ENCODE measurements at regions not wholly inside any gene's neighbourhood (a gene's known extent, or its start where the extent isn't known, plus 50 kb on each side); places are given as distances from the start of the nearest gene placed in this dataset.
"Not testable (repeated sequence)": the region's sequence is repeated elsewhere in the genome, so short reads cannot be mapped to it uniquely, and the experiment has no call there.

DNA sequence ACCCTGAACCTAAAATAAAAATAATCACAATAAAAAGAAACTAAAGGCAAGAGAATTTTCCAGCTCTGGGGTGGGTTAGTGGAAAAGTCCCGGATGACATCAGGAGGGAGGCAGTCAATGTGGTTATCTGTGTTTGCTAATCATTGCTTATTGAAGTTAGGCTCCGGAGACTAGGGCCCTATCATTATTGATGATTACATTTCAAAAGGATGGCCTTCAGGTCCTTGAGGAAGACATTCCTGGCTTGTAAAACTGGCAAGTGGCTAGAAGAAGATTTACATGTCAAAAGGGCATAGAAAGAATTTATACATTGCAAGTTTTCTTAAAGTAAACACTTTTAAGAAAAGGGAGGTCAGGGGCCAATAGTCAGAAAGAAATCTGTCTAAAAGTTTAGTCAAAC is 123.4 kb downstream of the POSTN start:
- DNase-seq (ENCODE audit: low spot score) = no peak

DNA sequence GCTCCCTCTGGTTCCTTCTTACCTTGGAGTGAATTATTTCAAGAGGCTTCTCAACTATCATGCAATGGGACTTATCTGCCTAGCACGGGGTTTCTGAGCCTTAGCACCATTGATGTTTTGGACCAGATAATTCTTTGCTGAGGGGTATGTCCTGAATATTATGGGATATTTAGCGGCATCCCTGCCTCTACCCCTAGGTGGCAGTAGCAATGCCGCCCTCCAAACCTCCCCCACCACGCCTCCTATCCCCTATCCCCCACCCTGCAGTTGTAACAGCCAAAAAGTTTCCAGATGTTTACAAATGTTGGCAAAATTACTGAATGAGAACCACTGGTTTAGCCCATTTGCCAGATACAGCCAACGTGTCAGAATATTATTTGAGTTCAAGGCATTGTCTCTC is 125.5 kb downstream of the POSTN start:
- DNase-seq (ENCODE audit: low spot score) = no peak

DNA sequence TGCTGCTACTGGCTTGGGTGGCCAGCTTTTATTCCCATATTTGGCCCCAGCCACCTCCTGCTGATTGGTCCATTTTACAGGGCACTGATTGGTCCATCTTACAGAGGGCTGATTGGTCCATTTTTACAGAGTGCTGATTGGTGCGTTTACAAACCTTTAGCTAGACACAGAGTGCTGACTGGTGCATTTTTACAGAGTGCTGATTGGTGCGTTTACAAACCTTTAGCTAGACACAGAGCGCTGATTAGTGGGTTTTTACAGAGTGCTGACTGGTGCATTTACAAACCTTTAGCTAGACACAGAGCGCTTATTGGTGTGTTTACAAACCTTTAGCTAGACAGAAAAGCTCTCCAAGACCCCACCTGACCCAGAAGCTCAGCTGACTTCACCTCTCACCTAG is 126.3 kb downstream of the POSTN start:
- DNase-seq (ENCODE audit: low spot score) = not testable (repeated sequence)

DNA sequence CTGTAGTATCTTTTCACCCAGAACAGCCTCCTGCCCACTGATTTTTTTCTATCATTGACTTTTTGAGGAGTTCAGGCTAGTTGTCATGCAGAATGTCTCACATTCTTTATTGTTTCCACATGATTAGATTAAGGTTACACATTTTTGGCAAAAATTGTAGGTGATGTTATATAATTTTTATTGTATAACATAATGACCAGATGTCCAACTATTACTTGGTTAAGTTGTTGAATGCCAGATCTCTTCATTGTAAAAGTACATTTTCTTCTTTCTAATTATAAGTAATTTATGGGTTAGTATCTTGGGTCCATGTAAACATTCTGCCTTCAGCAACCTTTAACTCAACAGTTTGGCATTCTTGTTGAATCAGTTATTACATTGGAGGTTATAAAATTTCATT is 138.4 kb downstream of the POSTN start:
- no peak for DNase-seq (ENCODE audit: low spot score)

DNA sequence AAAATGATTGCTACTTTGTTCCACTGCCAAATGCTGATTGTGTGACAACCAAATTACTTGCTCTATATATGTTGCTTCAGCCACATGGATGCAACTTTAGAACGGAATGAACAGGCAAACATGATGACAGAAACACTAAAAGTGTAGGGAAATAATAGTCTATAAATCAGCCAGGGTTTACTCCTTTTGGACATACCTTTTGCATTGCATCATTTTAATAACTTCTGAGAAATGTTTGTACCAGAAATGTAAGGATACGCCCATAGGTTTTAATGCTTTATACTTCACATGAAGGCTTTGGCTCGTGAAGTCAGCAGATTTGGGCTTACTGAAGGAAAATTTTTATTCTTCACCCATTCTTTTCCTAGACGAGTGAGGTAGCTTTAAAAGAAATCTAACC is 141.0 kb downstream of the POSTN start:
- no peak for DNase-seq (ENCODE audit: low spot score)

DNA sequence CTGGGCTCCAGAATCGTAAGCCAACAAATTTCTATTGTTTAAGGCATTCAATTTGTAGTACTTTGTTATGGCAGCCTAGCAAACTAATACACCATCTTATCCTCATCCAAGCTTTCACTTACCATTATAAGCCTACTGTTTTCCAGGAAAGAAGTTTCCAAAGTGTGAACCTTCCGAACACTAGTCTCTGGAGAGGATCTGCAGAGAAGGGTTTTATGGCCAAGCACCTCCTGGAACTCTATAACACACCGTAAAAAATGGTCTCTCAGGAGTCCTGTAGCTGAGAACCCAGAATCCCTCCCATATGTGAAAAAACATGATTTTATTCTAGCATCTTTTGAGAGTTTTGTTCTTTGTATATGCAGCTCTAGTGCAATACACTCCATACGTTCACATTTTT is 142.1 kb downstream of the POSTN start:
- DNase-seq (ENCODE audit: low spot score) = no peak

DNA sequence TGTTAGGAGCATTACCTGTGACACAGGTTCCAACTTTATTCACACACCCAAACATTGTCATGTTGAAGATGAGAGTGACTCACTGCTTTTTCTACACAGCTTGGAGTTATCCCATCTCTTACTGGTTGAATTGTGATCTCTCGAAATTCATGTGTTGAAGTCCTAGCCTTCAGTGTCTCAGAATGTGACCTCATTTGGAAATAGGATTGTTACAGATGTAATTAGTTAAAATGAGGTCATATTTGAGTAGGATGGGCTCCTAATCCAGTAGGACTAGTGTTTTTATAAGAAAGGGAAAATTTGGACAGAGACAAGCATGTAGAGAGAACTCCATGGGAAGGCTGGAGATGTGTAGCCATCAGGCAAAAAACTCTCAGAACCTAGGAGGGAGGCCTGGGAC is 142.5 kb downstream of the POSTN start:
- no peak for DNase-seq (ENCODE audit: low spot score)

DNA sequence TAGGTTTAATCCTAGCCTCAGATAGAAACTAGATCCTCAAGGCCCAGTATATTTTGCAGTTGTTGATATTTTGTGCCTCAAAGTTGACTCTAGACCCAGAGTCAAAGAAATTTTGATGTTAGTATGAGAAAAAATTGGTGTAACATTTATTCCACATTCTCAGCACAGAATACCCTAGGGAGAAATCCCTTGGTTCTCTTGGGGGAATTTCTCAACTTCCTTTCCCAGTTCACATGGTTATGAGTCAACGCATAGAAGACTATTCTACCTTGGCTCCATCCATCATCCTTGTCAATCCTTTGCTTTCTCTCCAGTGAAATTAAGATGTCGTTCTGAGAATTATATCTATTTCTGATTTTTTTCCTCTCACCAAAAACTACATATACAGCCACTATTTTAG is 145.3 kb downstream of the POSTN start:
- no peak for DNase-seq (ENCODE audit: low spot score)

DNA sequence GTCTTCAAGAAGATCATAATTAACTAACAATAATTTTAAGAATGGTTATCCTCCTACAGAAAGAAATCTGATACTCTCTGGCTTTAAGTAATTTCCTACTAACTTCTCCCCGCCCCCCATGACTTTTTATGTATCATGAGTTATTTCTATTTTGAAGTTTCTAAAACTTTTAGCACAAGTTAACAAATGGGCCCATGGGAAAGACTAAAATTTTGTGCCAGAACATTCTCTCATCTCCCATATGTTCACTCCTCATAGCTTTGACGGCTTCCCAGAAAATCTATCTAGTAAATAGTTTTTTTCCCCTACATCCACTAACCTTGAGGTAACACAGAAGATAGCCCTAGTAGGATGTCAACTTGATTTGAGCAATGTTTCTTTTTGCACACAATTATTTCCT is 148.3 kb downstream of the POSTN start:
- DNase-seq (ENCODE audit: low spot score) = no peak

DNA sequence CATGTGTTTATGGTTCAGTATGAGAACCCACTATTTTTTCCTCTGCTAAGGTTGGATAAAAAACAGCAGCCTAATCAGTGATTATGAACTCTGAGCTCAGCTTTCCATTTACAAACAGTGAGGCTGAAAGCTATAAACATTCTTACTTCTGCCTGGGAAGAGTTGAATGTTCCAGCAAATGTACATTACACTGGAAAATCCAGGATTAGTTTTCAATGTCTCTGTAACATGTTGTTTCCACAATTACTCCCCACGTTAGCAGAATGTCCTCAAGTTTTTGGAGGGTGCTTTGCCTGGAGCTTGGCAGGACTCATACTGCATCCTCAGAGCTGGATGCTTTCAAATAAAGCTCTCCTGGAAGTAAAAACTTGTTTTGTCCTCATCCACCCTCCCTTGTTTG is 150.4 kb downstream of the POSTN start:
- no peak for DNase-seq (ENCODE audit: low spot score)

DNA sequence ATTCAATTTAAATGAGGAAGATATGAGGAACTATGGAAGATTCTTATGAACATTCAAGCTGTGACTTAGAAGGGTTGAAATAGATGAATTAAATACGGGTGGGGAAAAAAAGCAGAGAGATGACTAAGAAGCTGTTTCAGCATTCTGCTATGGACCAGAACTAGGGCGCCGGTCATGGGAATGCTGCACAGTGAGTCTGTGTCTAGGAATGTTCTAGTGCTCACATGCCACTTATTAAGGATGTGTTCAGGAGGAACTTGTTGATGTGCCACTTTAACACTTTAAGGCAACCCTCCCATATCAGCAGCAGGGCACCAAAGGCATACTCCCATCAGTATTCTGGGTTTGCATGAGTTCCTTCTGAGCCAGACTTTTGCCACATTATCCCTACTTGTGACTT is 152.1 kb downstream of the POSTN start:
- no peak for DNase-seq (ENCODE audit: low spot score)

DNA sequence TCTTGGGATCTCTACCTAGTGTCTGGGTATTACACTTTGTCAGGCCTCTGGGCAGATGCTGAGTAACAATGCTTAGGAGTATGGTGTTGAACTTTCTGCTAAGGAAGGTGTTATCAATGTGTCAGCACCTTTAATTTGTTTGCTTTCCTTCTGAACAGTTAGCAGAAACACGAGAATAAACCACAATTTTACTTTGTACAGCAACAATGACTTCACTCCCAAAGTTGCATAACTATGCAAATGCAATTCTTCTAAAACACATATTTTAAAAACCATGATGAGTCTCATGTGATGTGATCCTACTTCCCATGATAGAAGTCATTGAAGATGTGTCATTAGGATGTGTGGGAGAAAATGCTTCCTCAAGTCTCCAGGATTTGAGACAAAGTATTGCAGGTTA is 155.0 kb downstream of the POSTN start:
- DNase-seq (ENCODE audit: low spot score) = no peak

DNA sequence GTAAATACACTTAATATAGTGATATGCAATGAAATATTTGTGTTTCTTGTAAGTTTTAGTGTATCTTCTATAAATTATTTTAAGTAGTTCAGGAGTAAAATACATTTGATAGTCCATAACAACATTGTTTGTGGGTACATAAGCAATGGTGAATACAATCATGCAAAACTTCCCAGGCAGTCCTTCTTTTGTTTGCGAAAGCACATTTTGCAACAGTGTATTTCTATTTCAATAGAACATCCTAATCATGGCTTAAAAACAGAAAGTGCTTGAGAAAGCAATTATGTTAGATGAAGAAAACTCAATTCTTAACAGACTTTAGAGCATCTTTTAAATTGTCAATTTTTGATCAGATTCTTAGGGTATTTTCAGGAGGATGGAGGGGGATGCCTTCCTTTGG is 155.6 kb downstream of the POSTN start:
- no peak for DNase-seq (ENCODE audit: low spot score)

DNA sequence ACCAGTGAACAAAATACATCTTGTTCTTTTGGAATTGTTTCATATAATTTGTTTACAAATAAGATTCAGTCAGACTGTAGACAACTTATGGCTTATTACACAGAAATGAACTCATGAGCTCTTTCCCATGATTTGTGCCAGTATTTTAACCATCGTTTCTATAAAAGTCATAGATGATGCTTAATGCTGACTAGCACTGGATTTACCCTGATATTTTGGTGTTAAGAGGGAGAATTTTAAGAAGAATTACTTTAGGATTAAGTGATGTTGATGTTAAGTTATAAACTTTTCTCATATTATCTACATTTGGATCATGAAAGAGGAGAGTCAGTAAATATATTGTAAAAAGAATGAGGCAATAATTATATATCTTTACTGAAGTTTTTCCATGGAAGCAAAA is 162.7 kb downstream of the POSTN start:
- DNase-seq (ENCODE audit: low spot score) = no peak

DNA sequence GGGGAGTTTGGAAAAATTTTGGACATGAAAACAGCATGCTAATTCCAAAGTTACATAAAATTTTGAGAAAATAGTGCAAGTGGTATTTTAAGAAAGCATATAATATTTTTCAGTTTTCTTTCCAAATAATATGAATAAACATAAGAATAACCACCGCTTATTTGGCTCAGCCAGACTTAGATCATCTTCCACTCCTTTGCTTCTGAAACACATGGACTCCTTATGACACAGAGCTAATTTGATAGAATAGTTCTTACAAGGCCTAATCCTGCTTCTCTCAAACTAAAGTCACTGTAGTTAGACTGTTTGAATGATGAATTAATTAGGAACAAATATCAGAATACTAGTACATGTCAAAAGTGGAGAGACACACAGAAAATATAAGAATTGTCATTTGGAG is 165.5 kb downstream of the POSTN start:
- DNase-seq (ENCODE audit: low spot score) = no peak

DNA sequence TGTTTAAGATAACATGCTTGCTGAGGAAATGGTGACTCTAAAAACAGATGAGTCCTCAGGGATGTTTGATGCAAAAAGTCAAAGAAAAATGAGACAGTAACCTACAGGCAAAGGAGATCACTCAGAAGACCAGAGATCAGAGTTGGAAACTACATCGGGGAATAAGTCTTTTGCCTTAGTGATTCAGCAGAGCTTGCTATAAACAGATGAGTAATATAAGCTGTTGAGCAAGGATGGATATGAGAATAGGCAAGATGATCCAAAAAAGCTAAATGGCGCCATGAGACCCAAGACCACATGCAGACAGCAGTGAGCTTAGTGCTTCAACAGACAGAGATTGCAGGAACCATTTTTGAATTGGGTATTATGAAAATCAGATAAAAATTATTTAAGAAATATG is 168.6 kb downstream of the POSTN start:
- DNase-seq (ENCODE audit: low spot score) = no peak

DNA sequence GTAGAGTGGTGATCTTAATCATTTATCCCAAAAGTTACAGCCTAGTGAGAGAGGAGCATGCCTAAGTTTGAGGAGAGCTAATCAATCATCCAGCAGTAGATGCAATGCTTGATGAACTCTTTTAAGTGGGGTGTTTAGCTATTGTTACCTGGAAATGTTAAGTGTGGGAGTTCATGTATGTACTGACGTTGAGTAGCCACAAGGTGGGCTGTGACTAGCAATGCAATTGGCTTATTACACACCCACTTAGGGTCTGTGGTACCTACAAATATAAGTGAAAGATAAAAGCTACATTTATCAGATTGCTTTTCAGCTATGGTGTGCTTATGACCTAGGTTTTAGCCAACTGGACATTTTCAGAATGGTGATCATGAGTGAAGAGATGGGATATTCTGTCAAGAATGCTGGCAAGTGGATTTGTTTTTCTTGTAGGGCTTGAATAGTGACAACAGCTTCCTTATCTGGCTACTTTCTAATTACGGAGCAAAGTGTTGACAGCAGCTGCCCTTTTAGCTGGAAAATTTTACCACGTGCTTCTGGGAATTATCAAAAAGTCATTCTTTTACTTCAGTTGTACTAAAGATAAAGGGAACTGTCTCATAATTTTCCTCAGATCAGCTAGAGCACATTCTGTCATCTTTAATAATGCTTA is 170.6 kb downstream of the POSTN start:
- DNase-seq (ENCODE audit: low spot score) = no peak

DNA sequence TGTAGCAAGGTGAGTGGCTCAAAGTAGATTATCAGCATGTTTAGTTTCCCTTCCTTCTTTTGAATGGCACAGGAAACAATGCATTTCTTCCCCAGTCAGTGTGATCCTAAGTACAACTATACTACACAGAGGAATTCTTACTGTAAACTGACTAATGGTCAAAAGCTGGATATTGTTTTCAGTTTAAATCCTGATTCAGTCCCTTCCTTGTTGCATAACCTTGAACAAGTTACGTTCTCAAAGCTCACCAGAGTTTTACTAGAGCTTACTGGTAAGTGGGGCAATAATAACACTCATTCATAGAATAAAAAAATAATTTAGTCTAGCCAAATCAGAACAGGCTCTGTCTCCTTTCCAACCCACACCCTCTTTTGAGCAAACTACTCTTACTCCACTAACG is 180.1 kb downstream of the POSTN start:
- DNase-seq (ENCODE audit: low spot score) = no peak

DNA sequence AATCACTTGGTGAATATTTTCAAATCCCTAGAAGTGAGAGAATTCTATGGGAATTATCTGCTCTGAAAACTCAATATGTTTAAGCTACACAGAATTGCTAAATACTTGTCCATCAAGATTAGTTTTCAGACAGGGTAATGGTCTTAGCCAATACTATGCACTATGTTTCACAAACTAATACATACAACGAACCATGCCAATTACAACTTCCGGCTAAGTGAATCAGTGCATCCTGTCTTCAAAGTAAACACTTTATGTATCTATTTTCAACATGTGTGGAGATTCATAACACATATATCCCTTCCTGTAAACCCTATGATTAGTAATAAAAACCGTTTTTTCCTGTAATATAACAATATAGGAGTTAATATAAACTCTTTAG is 181.5 kb downstream of the POSTN start:
- DNase-seq (ENCODE audit: low spot score) = no peak

DNA sequence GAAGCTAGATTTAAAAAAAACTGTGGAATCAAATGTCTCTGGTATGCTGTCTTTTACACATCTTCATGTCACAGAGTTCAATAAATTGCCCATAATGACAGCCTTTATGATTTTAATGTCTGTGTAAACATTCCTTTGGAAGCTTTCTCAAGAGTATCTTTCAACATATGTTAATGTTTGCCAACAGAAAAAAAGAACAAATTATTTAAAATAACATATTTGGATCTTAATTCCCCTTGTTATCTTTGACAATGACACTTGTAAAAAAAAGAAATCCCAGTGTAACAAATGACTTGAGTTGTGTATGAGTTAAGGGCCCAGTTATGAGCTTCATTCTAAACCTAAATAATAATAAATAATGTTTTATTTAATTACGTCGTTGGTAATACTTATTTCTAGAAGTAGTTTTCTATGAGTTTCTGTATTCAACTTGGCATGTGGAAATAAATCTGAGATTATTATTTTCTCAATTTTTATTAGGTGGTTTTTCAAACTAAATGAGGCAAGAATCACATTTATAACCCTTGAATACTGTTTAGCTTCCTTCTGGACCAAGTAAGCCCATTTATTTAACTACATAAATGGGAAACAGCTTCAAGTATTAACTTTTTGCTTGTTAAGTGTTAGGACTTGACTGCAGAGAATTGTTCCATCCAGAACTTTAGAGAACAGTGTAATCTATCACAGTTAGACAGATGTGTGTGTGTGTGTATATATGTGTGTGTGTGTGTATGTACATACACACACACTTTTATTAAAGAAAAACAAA is 182.1 kb downstream of the POSTN start:
- DNase-seq (ENCODE audit: low spot score) = no peak

DNA sequence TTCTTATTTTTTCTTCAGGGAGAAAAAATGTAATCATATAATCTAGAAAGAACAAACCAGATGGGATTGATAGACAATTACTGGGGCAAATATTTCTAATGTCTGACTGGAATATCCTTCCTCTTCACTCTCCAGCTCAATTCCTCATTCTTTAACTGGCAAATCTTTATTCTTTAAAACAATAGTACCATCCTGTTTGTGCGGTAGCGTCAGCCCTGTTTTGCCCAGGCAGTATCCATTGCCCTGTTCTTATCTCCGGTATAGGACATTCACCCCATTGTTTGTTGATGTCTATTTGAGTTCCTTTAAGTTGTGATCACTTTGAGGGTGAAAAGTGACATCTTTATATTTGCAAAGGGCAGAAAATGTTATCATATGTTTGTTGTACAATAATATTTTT is 185.4 kb downstream of the POSTN start:
- DNase-seq (ENCODE audit: low spot score) = no peak

DNA sequence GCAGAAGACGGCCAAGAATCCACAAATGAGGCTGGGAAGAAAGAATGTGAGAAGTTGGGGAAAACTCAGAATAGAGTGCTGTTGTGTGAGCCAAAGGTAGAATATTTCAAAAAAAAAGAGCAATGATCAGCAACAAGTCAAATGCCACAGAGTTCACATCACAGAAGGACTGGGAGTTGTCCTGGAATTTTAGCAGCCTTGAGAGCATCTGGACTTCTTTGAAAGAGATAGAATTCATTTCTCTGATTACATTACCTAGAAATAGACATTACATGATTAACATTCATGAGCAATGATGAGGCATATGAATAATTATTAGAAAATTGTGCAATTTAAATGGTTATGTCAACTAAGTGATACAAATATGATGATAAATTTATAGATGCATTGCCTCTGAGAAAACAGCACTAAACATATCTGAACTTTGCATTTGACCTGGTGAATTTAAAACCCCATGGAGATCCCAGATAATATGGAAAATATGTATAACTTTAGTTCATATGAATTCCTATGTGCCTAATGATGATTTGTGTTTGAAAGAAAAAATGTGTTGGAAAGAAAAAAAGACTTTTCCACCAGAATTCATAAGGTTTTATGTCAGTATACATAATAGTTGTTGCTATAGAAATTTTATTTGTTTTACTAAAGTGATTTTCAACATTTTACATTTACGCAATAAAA is 186.2 kb downstream of the POSTN start:
- DNase-seq (ENCODE audit: low spot score) = no peak

DNA sequence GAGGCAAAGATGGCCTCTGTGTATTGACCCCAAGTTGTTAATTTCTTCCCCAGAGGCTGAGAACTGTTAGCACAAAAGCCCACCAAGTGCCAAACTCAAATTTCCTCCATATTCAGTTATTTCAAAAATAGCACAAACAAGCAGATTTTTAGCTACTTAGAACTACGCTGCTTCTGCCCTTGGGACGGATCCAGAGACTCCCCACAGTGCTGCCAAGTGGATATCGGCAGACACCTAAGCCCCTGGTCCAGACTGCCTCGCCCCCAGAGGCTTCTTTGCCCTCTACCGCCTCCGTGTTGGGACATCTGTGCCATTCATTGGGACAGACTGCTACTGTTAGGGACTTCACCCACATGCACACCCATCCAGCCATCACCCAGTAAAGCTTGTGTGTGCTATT is 188.3 kb downstream of the POSTN start:
- DNase-seq (ENCODE audit: low spot score) = no peak
